IPS DF 6.9 (cell line): ENCODE measurements at regions not wholly inside any gene's neighbourhood (a gene's known extent, or its start where the extent isn't known, plus 50 kb on each side); places are given as distances from the start of the nearest gene placed in this dataset.

Experiments
- DNase-seq: peaks from one replicate; pipeline ENCODE4 v3.0.0-alpha.2; 2013; ENCODE audit warnings: low read depth, low spot score
- H3K27ac ChIP-seq: one replicate; pipeline ENCODE4 v1.5.1; 2013; ENCODE audit warnings: low read length, control low read depth
- H3K27me3 ChIP-seq: 2 replicates; pipeline ENCODE4 v1.6.1; 2013; ENCODE audit warnings: mild to moderate bottlenecking, low read length; ENCODE audit not compliant: control insufficient read depth, insufficient read depth
- H3K36me3 ChIP-seq: 2 replicates; pipeline ENCODE4 v1.6.1; 2013; ENCODE audit warnings: low read length; ENCODE audit not compliant: control insufficient read depth, insufficient read depth
- H3K4me1 ChIP-seq: 2 replicates; pipeline ENCODE4 v1.6.1; 2013; ENCODE audit warnings: low read length; ENCODE audit not compliant: control insufficient read depth, insufficient read depth
- H3K4me3 ChIP-seq: 2 replicates; pipeline ENCODE4 v1.5.1; 2013; ENCODE audit warnings: mild to moderate bottlenecking, low read length
- H3K9me3 ChIP-seq: 2 replicates; pipeline ENCODE4 v1.6.1; 2013; ENCODE audit warnings: low read length, inconsistent platforms; ENCODE audit not compliant: control insufficient read depth, insufficient read depth
- WGBS: extraction: QIAGEN DNeasy Blood & Tissue Kit; methylation state at CpG from one replicate; pipeline ENCODE4 v1.1.7; 2013; ENCODE audit warnings: mixed read lengths, missing lambda C conversion rate; ENCODE audit not compliant: insufficient read length, insufficient coverage; 5-methylcytosine and 5-hydroxymethylcytosine counted together

DNA sequence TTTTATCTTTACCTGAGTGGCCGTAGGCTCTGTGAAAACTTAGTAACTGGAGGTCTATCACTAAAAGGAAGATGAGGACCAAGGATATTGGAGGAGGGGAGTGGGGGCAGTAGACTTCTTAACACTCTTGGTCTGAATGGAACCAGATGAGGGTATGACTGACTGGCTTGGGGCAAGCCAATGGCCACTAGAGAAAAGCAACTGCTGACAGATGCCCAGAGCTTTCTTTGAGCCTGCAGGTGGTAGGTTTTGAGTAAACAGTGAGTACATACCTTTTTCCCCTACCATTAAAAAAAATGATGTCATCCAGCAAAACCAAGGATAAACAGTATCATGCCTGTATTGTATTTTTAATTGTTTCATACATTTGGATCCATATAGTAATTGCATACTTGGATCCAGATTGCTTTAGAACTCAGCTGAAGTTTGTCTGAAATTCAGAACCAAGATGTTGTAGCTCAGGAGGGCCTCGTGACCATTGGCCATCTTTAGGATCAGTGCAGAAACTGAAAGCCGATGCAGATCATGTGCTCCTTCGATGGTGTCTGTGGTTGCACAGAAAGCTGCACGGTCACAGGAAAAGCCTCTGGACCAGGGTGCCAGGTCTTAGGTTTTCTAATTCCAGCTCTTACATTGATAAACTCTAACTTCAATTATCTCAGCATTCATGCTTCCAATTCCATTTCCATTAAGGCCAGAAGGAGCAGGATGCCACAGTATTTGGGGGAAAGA lies 131.0 kb downstream of the PDGFRA start:
- no peak overlapping the region for H3K27ac ChIP-seq
- DNase-seq, result no peak
- H3K27me3 ChIP-seq, result no peaks in the 10 kb centered on the region
- no peaks in the 10 kb centered on the region for H3K36me3 ChIP-seq
- no peak overlapping the region for H3K4me3 ChIP-seq
- no CpG with 5 or more reads among the region's 5 CpGs for WGBS
- H3K9me3 ChIP-seq, result no peaks in the 10 kb centered on the region
- no peaks in the 10 kb centered on the region for H3K4me1 ChIP-seq

DNA sequence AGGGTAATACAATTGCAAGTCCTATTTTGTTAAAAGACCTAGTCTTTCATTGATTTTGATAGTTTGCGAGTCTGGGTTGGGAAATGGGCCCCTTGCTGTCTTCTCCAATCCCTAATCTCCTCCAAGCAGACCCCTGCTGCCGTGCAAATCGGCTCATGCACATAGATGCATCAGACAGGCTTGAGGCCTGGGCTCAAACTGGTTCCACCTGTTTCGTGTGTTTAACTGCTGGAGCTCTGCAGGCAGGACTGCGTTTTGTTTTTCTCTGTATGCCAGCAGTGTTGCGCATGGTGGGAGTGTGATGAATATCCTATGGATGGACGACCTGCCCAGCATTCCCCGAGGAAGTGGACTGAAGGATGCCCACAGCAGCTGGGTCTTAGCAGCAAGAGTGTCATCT lies 133.9 kb downstream of the PDGFRA start:
- Histone ChIP-seq H3K27me3 (no peaks in the 10 kb centered on the region), H3K4me3 (no peak overlapping the region), H3K27ac (no peak overlapping the region), H3K4me1 (no peaks in the 10 kb centered on the region), H3K36me3 (no peaks in the 10 kb centered on the region), H3K9me3 (no peaks in the 10 kb centered on the region)
- no peak for DNase-seq
- WGBS, result no CpG with 5 or more reads among the region's 8 CpGs

DNA sequence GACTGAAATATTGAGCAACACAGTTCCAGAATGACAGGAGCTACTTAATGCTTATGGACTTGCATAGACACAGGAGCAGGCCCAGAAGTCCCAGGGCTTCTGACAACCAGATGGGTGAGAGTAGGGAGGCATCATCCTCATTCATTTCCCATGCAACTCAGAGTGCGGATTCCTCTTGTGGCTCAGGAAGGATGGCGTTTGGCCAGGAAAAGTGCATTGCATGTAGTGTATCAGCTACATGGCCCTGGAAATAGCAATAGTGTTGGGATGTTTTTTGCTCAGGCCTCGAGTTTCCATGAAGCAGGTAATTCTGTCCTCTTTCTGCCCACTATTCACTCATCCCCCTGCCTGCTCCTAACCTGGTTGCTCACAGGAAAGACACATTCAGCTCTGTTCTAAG lies 136.6 kb downstream of the PDGFRA start:
- no CpG with 5 or more reads among the region's 3 CpGs for WGBS
- H3K27me3 ChIP-seq, result no peaks in the 10 kb centered on the region
- H3K9me3 ChIP-seq, result no peaks in the 10 kb centered on the region
- no peaks in the 10 kb centered on the region for H3K36me3 ChIP-seq
- no peak overlapping the region for H3K4me3 ChIP-seq
- no peak overlapping the region for H3K27ac ChIP-seq
- no peak for DNase-seq
- no peaks in the 10 kb centered on the region for H3K4me1 ChIP-seq

DNA sequence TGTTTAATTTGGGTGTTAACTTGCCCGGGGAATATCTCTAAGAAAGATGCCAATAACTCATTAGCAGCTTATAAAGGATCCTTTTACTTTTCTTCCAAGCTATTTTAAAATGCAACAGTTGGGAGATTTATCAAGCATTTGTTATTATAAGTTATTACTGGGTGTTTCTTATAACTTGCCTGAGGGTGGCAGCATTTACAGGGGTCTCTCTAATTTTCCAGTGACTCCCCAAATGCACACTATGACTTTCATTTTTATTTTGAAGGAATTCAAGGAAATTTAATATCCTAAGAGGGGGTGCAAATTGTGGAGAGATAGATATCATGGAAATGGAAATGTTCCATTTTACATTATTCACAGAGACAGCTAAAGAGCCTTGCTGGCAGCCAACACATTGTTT lies 138.0 kb downstream of the PDGFRA start:
- no CpG with 5 or more reads among the region's 1 CpG for WGBS
- no peaks in the 10 kb centered on the region for H3K9me3 ChIP-seq
- no peak overlapping the region for H3K27ac ChIP-seq

DNA sequence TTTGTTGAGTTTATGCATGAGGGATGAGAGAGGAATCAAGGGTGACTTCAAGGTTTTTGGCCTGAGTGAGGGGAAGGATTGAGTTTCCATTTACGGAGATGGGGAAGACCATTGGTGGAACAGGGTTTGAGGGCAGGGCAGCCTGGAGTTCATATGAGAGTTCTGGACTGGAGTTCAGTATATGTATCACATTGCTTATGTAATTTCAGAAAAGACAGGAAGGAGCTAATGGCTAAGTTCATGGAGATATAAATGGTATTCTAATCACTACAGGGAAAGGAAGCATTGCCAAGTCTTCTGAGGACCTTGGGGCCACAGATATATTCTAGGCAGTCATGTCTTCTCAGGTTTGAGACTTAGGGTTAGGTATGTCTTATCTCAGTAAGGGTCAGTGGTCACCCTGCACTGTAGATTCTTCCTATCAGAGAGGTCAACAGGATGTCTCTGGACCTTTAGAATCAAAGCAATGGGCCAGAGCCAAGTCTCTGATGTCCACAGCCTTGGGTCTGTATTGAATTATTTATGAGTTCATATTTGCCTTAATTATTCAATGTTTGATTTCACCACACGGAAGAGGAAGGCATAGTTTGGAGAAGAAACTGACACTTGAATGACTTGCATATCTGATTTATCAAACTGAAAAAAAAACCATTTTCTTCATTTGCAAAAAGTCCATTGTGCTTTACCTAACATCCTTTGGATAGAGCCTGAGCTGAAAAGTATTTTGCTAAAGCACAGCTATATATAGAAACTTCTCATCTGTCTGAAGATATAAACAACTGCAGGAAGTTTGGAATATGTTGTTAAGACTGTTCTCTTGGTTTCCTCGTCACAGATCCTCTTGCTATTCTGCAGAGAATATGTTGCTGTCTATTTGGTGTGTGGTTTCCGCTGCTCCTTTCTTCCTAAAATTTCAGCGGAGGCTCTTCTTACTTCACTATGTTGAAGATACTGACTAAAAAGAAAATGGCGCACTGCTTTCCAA lies 139.5 kb downstream of the PDGFRA start:
- H3K36me3 ChIP-seq, result no peaks in the 10 kb centered on the region
- no peaks in the 10 kb centered on the region for H3K27me3 ChIP-seq
- no peak overlapping the region for H3K4me3 ChIP-seq
- no CpG with 5 or more reads among the region's 6 CpGs for WGBS
- H3K4me1 ChIP-seq, result no peaks in the 10 kb centered on the region
- no peaks in the 10 kb centered on the region for H3K9me3 ChIP-seq
- no peak overlapping the region for H3K27ac ChIP-seq
- no peak for DNase-seq

More for the DNA sequence above, 138.0 kb downstream of the PDGFRA start:
- H3K36me3 ChIP-seq, result no peaks in the 10 kb centered on the region
- no peak overlapping the region for H3K4me3 ChIP-seq
- H3K27me3 ChIP-seq, result no peaks in the 10 kb centered on the region
- no peaks in the 10 kb centered on the region for H3K4me1 ChIP-seq
- no peak for DNase-seq

DNA sequence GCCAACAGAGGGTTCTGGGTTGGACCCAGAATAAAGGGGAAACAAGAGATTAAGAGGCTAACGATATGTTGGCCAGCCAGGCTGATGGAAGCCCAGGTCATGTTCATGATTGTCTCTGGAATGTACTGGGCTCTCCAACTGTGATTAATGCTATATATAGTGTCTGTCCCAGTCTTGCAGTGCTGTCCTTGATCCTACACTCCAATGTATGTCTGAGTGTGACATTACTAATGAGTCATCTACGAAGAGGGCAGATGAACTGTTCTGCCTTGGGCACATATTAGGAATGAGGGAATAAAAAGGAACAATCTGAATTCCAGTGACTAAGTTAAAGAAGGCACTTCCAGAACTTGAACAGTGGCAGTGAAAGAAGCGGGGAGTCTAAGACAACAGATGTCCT lies 142.1 kb downstream of the PDGFRA start:
- no peaks in the 10 kb centered on the region for H3K4me1 ChIP-seq
- H3K36me3 ChIP-seq, result no peaks in the 10 kb centered on the region
- H3K27ac ChIP-seq, result no peak overlapping the region
- H3K9me3 ChIP-seq, result no peaks in the 10 kb centered on the region
- no CpG with 5 or more reads among the region's 3 CpGs for WGBS
- no peak for DNase-seq
- no peaks in the 10 kb centered on the region for H3K27me3 ChIP-seq
- no peak overlapping the region for H3K4me3 ChIP-seq

DNA sequence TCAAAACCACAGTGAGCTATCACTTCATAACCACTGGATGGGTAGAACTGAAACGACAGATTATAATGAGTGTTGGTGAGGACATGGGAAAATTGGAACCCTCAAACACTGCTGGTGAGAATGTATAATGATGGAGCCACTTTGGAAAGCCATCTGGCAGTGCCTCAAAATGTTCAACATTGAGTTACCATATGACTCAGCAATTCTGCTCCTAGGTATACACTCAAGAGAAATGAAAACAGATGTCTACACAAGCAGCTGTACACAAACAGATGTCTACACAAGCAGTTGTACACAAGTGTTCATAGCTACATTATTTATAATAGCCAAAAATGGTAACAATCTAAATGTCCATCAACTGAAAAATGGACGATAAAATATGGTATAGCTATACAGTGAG lies 143.9 kb downstream of the PDGFRA start:
- Histone ChIP-seq H3K27me3 (no peaks in the 10 kb centered on the region), H3K27ac (no peak overlapping the region), H3K9me3 (no peaks in the 10 kb centered on the region), H3K4me1 (no peaks in the 10 kb centered on the region), H3K4me3 (no peak overlapping the region), H3K36me3 (no peaks in the 10 kb centered on the region)
- no CpG with 5 or more reads among the region's 2 CpGs for WGBS
- DNase-seq, result no peak

DNA sequence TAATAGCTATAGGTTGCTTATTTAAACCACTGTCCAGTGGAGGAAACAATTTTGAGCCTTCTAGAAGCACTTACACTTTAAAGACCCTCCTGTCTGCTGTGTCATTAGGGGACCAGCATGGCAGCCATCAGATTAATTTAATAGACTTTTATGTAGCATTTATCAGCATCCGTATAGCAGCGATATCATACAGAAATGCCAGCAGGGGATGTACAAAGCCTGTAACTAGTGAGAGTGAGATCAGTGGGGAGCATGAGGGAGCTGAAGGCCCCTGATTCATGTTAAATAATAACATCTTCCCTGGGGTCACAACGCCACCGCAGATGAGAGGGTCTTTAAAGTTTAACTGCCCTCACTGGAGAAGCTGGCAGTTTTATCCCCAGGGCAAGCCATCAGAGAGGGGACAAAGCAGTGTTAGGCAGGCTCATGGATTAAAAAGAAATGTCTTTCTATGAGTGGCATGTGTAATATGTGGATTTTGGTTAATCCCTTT lies 144.7 kb downstream of the PDGFRA start:
- Histone ChIP-seq H3K27ac (no peak overlapping the region), H3K4me3 (no peak overlapping the region)
- DNase-seq, result no peak

DNA sequence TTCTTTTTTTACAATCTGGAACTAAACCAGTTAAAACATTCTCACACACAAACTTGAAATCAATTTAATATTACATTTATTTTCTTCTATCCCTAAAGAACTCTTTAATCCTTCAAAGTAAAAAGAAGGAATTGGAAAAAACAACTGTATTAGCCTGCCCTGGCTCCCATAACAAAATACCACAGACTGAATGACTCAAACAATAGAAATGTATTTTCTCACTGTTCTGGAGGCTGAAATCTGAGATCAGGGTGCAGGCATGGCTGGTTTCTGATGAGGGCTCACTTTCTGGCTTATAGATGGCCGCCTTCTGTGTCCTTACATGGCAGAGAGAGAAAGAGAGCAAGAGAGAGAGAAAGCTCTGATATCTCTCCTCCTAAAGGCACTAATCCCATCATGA lies 149.4 kb downstream of the PDGFRA start:
- Histone ChIP-seq H3K4me3 (no peak overlapping the region), H3K36me3 (no peaks in the 10 kb centered on the region), H3K4me1 (no peaks in the 10 kb centered on the region), H3K9me3 (no peaks in the 10 kb centered on the region; the same call in 1 of the 2 replicates), H3K27ac (no peak overlapping the region), H3K27me3 (no peaks in the 10 kb centered on the region)
- DNase-seq, result no peak
- WGBS, result no CpG with 5 or more reads among the region's 1 CpG

More for the DNA sequence above, 144.7 kb downstream of the PDGFRA start:
- Histone ChIP-seq H3K27me3 (no peaks in the 10 kb centered on the region), H3K4me1 (no peaks in the 10 kb centered on the region), H3K36me3 (no peaks in the 10 kb centered on the region), H3K9me3 (no peaks in the 10 kb centered on the region)
- no CpG with 5 or more reads among the region's 4 CpGs for WGBS

DNA sequence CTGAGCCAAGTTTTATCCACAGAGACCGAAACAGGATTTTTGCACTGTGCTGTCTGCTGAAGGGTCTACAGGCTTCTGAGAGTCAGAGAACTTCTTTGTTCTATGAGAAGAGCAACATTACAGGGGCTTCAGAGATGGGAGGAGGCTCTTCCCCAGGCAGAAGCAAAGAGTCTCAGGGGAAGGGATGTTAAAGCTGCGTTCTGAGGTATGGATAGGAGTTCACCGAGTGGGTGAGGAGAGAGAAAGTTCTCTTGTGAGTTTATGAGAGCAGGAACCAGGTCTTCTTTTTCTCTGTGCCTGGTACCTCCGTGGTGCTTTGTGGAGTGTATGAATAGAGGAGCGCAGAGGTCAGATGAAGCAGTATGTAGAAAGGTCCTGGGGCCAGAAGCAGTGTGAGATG lies 155.1 kb downstream of the PDGFRA start:
- no CpG with 5 or more reads among the region's 5 CpGs for WGBS

More for the DNA sequence above, 155.1 kb downstream of the PDGFRA start:
- H3K4me1 ChIP-seq, result no peaks in the 10 kb centered on the region
- no peak overlapping the region for H3K27ac ChIP-seq
- no peaks in the 10 kb centered on the region; the same call in 1 of the 2 replicates for H3K9me3 ChIP-seq
- H3K36me3 ChIP-seq, result no peaks in the 10 kb centered on the region
- no peak for DNase-seq
- no peak overlapping the region for H3K4me3 ChIP-seq
- H3K27me3 ChIP-seq, result no peaks in the 10 kb centered on the region
